Activated naive CD8-positive, alpha-beta T cell treated with anti-CD3 and anti-CD28 coated beads, Interleukin-2, amount 50 U/mL, for 16 hours (primary cell): ENCODE measurements at regions not wholly inside any gene's neighbourhood (a gene's known extent, or its start where the extent isn't known, plus 50 kb on each side); places are given as distances from the start of the nearest gene placed in this dataset.

Experiments
- DNase-seq: peaks from one replicate; pipeline ENCODE4 v3.0.0-alpha.2; 2020; ENCODE audit warnings: low read depth, low spot score

DNA sequence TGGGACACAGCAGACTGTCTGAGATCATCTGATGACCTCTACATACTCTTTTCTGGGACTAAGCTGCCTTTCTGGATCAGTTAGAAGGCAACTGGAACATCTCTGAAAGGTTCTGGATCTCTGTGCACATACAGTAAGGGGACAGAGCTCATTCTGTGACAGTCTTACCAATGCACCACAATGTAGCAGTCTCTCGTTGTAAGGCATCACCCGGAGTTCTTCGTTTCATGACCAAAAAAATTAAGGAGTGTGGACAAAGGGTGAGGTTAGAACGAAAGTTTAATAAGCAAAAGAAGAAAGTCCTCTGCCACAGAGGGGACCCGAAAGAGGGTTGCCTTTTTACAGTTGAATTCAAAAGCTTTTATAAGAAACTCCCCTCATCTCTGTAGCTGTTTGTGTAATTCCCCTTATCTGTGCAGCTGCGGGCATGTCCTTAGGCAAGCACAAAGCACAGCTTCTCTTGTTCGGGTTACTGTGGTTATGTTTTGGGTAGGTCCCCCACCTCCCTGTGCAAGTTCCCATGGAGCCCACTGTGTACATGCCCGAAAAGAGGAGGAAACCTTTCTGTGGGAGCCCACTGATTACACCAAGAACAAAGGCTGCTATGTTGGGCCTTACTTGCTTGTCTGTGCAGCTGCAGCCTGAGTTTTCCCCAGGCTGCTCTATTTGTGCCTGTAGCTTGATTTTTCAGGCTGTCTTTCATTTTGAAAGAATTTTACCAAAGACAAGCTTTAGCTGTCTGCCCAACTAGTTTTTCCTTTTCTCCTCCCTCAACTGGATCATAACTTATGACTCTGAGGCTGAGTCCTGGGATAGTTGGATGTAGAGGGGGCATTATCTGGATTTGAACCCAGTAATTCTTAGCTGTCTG, 53.1 kb upstream of the CACNA1E start:
- no peak for DNase-seq
